Lung (tissue), 11 donors: ENCODE measurements at regions not wholly inside any gene's neighbourhood (a gene's known extent, or its start where the extent isn't known, plus 50 kb on each side); places are given as distances from the start of the nearest gene placed in this dataset.

Source experiments
- ATAC-seq: fragments of 200-7000 bp; cut with Tn5 transposase; one replicate; pipeline ENCODE4 v1.9.1; 2020; ENCODE audit warnings: moderate number of reproducible peaks; ENCODE audit not compliant: insufficient read depth, low FRiP score
- DNase-seq, 3 donors: peaks; one replicate each; pipeline ENCODE4 v3.0.0-alpha.2; 2013 to 2017
- H3K27ac ChIP-seq, 2 donors: one replicate each; pipeline ENCODE4 v1.5.1; 2013; ENCODE audit warnings: mild to moderate bottlenecking in 2 of 2, moderate library complexity in 2 of 2, control low read depth in 1 of 2, inconsistent platforms in 1 of 2, low read depth in 1 of 2, low read length in 1 of 2
- H3K27me3 ChIP-seq, 3 donors: one replicate each; pipeline ENCODE4 v1.5.1; 2013; ENCODE audit warnings: low read length in 2 of 3; ENCODE audit not compliant: control insufficient read depth in 3 of 3, insufficient read depth in 3 of 3
- H3K36me3 ChIP-seq, 4 donors: one replicate each; pipeline ENCODE4 v1.5.1; 2013; ENCODE audit warnings: low read length in 4 of 4, mild to moderate bottlenecking in 1 of 4, moderate library complexity in 1 of 4; ENCODE audit not compliant: control insufficient read depth in 4 of 4, insufficient read depth in 4 of 4
- H3K4me1 ChIP-seq, 5 donors: one replicate each; pipeline ENCODE4 v1.5.1; 2013; ENCODE audit warnings: low read length in 5 of 5, mild to moderate bottlenecking in 2 of 5, moderate library complexity in 1 of 5; ENCODE audit not compliant: control insufficient read depth in 5 of 5, insufficient read depth in 5 of 5
- H3K4me3 ChIP-seq: one replicate; pipeline ENCODE4 v1.5.1; 2013; ENCODE audit warnings: mild to moderate bottlenecking, control low read depth, moderate library complexity
- H3K9ac ChIP-seq, 2 donors: one replicate each; pipeline ENCODE4 v1.5.1; 2013; ENCODE audit warnings: low read length in 2 of 2, control low read depth in 1 of 2; ENCODE audit not compliant: insufficient read depth in 1 of 2
- H3K9me3 ChIP-seq, 4 donors: one replicate each; pipeline ENCODE4 v1.5.1; 2013; ENCODE audit warnings: low read length in 3 of 4, mild to moderate bottlenecking in 1 of 4, moderate library complexity in 1 of 4; ENCODE audit not compliant: control insufficient read depth in 4 of 4, insufficient read depth in 3 of 4
- WGBS, 2 donors: extraction: QIAGEN DNeasy Blood & Tissue Kit; methylation state at CpG; one replicate each; pipeline ENCODE4 v1.1.7; 2013; 5-methylcytosine and 5-hydroxymethylcytosine counted together
- TF ChIP-seq, protein P1 (sequence below): IDR thresholded peaks from 2 replicates; pipeline ENCODE4 v1.5.1; 2012; ENCODE audit warnings: mild to moderate bottlenecking; ENCODE audit errors: control extremely low read depth, extremely low read depth
- donor health status: control.
- donor health status: control.
- donor health status: Bipolar disorder and iron deficiency.
- donor health status: healthy.
- donor health status: DM: yes; HTN: yes; CAD: no.

DNA sequence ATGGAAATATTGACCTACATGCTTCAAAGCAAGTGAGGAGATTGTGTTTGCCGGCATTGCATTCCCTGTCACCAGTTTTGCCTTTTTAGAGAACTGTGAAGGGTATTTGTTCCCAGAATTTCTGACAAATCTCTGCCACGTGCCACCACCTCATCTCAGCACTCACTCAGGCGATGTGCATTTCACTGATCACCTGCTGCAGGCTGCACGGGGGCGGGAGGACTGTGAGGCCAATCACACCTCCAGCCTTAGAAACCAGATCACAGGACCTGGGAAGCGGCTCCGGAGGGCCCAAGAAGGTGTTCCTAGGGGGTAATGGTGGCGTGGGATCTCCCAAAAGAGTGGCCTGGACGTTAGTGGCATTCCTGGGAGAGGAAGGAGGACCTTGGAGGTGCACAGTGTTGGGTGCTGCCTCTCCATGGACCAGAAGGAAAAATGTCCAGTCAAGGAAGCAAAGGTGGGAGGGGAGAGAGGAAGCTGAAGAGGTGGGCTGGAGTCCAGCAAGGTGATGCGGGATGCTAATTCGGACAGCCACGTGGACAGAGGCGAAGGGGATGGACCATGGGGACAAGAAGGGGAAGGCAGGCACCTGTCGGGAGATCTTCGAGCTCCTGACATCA is 63.6 kb upstream of the OLFM1 start:
- peak; percentile 25 for ATAC-seq
- TF ChIP-seq, protein P1, sequence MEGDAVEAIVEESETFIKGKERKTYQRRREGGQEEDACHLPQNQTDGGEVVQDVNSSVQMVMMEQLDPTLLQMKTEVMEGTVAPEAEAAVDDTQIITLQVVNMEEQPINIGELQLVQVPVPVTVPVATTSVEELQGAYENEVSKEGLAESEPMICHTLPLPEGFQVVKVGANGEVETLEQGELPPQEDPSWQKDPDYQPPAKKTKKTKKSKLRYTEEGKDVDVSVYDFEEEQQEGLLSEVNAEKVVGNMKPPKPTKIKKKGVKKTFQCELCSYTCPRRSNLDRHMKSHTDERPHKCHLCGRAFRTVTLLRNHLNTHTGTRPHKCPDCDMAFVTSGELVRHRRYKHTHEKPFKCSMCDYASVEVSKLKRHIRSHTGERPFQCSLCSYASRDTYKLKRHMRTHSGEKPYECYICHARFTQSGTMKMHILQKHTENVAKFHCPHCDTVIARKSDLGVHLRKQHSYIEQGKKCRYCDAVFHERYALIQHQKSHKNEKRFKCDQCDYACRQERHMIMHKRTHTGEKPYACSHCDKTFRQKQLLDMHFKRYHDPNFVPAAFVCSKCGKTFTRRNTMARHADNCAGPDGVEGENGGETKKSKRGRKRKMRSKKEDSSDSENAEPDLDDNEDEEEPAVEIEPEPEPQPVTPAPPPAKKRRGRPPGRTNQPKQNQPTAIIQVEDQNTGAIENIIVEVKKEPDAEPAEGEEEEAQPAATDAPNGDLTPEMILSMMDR = no peak

DNA sequence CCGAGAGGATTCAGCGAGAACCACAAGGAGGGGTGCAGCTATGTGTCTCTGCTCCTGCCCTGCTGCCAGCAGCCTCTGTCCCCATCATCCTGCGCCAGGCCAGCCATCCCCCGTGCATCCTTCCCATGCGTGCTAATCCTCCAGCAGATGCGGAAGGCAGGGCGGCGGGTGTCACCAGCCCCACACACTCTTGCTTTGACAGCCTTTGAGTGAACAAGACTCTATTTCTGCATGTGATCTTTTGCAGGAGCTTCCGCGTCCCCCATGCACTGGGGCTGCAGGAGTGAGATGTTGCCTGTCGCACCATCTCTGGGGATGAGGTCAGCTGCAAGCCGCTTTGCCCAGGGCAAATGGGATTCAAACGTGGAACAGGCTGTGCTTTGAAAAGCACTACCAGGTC is 58.0 kb upstream of the OLFM1 start:
- Histone ChIP-seq H3K36me3 (no peaks in the 10 kb centered on the region), H3K9ac (no peak overlapping the region), H3K9me3 (peaks cover 0 to 4% (median 0%) of the 10 kb centered on the region in 4 donors), H3K4me1 (no peaks in the 10 kb centered on the region), H3K4me3 (no peak overlapping the region), H3K27ac (no peak overlapping the region), H3K27me3 (peaks cover 0 to 3% (median 0%) of the 10 kb centered on the region in 3 donors)
- 81 to 85% methylated on average over 13 of the region's 13 CpGs for WGBS, 2 donors
- TF ChIP-seq, protein P1 = no peak
- DNase-seq (no peak), ATAC-seq (no peak)

More for the DNA sequence above, 63.6 kb upstream of the OLFM1 start:
- 69 to 84% methylated on average over 15 of the region's 15 CpGs for WGBS, 2 donors
- H3K27me3 ChIP-seq = peaks cover 0 to 3% (median 0%) of the 10 kb centered on the region in 3 donors
- H3K36me3 ChIP-seq = no peaks in the 10 kb centered on the region
- H3K9me3 ChIP-seq = peaks cover 0 to 1% (median 0%) of the 10 kb centered on the region in 4 donors
- no peaks in the 10 kb centered on the region for H3K4me1 ChIP-seq
- H3K4me3 ChIP-seq = no peak overlapping the region
- H3K9ac ChIP-seq = no peak overlapping the region
- no peak for DNase-seq
- H3K27ac ChIP-seq = no peak overlapping the region

DNA sequence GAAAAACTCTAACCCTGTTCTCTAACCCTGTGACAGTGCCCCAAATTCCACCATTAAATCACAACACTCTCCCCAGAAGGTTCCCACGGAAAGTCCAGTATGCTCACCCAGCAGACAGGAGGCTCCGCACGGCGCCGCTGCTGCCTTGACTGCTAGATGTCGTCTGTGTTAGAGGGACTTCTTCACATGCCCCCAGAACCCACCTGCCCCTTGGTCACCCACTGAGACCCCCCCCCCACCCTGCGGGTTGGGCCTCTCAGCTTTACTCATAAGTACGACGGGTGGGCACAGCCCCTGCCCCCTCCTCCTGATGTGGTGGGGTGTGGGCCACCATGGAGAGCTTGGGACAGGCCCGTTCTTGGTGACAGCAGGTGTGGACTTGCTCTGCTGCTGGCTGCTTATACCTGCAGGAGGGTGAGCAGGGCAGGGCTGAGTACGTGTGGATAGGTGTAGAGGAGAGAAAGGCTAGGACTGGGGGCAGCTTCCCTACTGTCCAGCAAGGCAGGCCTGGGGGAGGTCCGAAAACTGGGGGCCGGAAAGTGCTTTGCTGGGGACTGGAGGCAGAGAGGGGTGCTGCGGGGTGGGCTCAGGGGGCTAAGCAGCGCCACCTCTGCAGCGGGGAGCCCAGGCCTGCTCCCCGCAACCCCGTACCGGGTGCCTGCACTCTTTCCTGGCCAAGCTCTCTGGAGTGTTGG is 57.5 kb upstream of the OLFM1 start:
- Histone ChIP-seq H3K9ac (no peak overlapping the region), H3K4me1 (no peaks in the 10 kb centered on the region), H3K9me3 (peaks cover 0 to 4% (median 0%) of the 10 kb centered on the region in 4 donors), H3K4me3 (no peak overlapping the region), H3K27ac (no peak overlapping the region), H3K36me3 (no peaks in the 10 kb centered on the region), H3K27me3 (peaks cover 0 to 3% (median 0%) of the 10 kb centered on the region in 3 donors)
- TF ChIP-seq, protein P1 = no peak
- ATAC-seq = no peak
- DNase-seq = no peak
- WGBS, 2 donors = 73 to 85% methylated on average over 19 of the region's 19 CpGs
